HG02610 (cell line): ENCODE measurements at regions not wholly inside any gene's neighbourhood (a gene's known extent, or its start where the extent isn't known, plus 50 kb on each side); places are given as distances from the start of the nearest gene placed in this dataset.

Source experiments
- ATAC-seq: cut with Tn5 transposase; IDR thresholded peaks from one replicate; pipeline ENCODE4 v1.9.1; 2021; ENCODE audit warnings: mild to moderate bottlenecking, moderate library complexity; ENCODE audit not compliant: unreplicated experiment

GRCh38 chr12:75844049-75844770, 187.4 kb downstream of the PHLDA1 start:
- no peak for ATAC-seq

DNA sequence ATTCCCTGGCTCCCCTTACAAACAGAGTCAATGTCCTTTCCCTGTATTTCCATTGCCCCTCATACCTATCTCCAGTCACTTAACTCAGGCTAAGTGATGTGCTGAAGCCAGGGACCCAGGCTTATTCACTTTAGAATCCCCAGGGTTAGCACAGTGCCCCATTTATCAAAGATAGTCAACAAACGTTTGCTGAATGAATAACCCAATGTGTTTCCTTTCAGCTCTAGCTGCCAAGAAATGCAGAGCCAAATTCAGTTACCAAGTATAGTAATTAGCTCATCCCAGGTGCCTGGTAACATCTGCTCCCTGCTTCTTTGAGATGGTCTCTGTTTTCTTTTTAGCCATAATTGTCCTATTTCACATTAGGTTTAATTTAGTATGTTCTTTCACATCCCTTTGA, 189.5 kb downstream of the PHLDA1 start:
- ATAC-seq, result no peak

DNA sequence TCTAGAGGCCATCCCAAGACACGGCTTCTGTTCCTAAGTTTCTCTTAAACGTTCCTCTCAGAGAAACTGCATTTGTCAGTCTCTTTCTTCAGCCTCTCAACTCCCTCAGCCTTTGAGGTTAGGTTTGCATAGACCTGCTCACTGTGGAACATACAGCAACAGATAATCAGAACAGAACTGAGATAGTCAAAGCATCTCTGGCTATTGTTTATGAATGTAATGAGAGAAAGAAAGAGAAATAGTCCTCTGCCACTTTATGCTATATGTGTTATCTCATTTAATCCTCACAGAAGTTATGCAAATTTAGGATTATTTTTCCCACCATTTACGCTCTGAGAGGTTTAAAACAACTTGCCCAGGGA, 190.6 kb downstream of the PHLDA1 start:
- no peak for ATAC-seq

GRCh38 chr12:75838309-75838708, 193.3 kb downstream of the PHLDA1 start:
- no peak for ATAC-seq

GRCh38 chr12:75837700-75838099, 193.9 kb downstream of the PHLDA1 start:
- no peak for ATAC-seq

- ATAC-seq, result no peak
Measured at GRCh38 chr12:75836533-75836932, 195.0 kb downstream of the PHLDA1 start.

GRCh38 chr12:75834591-75834990, 197.0 kb downstream of the PHLDA1 start:
- ATAC-seq, result no peak

GRCh38 chr12:75833268-75833667, 198.3 kb downstream of the PHLDA1 start:
- no peak for ATAC-seq

GRCh38 chr12:75831402-75831801, 200.2 kb downstream of the PHLDA1 start:
- no peak for ATAC-seq

DNA sequence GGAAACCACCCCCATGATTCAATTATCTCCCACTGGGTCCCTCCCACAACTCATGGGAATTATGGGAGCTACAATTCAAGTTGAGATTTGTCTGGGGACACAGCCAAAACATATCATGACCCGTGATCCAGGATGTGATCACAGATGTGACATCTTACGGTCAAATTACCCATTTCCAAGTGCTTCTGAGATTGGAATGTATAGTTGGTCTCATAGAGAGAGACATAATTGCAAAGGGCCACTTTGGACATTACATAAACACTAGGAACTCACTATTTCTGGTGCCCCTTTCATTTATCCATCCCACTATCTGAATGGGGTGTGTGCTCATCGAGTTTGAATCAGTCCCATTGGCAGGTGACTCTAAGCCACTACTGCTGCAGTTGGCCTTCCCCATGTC, 204.5 kb downstream of the PHLDA1 start:
- no peak for ATAC-seq

GRCh38 chr12:75825686-75826085, 205.9 kb downstream of the PHLDA1 start:
- no peak for ATAC-seq

DNA sequence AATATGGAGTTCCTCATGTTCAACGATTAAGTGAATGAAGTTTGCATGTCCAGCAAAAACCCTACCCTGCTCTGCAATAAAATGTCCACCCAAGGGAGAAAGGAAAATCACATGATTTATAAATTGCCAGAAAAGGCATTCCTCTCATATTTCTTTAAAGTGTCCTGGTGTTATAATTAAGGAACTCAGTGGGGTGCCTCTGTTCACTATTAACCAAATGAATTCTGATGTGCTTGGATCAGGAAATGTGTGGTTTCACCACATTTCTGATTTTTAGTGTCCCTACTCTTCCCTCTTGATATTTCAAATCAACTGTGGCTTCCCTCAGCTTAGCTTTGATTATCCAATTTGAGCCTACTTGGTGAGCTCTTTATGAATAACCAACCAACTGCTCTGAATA, 208.1 kb downstream of the PHLDA1 start:
- no peak for ATAC-seq

DNA sequence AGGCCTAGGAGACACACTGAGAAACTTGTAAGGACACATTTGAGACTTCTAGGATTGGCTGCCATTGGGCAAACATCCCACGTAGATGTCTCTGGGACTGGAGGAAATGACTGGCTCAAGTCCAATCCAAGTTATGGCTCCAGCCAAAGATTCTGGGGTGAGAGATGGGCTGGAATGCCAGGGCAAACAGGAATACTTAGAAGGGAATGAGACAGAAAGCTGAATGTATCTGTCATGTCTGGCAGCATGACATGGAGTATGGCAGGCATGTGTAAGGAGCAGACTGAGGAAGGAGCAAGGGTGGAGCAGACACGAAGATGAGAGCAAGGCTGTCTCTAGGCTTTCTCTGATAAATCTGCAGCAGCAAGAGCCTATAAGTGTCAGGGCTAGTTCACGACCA, 209.2 kb downstream of the PHLDA1 start:
- no peak for ATAC-seq

- ATAC-seq, result no peak
Measured at GRCh38 chr12:75820848-75821578, 210.6 kb downstream of the PHLDA1 start.

DNA sequence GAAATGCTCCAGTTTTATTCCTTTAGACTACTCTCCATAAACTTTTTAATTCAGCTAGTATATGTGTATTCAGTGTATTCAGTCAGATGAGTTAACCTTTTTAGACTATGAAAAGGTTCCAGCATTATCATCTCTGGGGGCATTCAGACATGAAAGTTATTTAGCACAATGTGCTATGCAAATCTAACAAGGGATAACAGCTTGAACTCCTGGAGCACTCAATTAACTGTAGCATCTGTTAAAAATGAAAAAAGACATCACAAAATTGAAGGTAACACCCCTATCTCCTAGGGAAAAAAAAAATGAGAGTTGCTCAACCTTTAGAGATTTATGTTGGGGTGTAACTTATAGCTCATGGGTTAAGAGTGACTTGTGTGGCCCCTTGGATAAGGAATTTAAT, 211.5 kb downstream of the PHLDA1 start:
- ATAC-seq, result no peak

- no peak for ATAC-seq
Measured at GRCh38 chr12:75819512-75819911, 212.1 kb downstream of the PHLDA1 start.

GRCh38 chr12:75818863-75819262, 212.7 kb downstream of the PHLDA1 start:
- ATAC-seq, result no peak

- no peak for ATAC-seq
Measured at GRCh38 chr12:75816897-75817296, 214.7 kb downstream of the PHLDA1 start.

DNA sequence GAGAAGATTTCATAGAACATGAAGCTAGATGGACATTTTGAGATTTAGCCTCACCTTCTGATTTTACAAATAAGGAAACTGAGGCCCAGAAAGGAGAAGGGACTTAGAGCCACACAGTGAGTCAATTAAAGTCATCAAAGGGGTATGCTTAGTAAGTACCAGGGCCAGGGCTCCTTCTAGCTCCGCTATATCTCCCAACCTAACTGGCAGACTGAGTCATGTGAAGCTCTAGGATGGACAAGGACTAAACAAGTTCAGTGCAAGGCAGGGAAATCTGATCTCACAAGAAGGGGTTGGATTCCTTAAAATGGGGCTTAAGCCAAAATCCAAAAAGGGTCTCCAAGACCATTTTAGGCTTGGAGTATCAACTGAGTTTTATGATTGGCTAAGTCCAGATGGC, 215.8 kb downstream of the PHLDA1 start:
- no peak for ATAC-seq

DNA sequence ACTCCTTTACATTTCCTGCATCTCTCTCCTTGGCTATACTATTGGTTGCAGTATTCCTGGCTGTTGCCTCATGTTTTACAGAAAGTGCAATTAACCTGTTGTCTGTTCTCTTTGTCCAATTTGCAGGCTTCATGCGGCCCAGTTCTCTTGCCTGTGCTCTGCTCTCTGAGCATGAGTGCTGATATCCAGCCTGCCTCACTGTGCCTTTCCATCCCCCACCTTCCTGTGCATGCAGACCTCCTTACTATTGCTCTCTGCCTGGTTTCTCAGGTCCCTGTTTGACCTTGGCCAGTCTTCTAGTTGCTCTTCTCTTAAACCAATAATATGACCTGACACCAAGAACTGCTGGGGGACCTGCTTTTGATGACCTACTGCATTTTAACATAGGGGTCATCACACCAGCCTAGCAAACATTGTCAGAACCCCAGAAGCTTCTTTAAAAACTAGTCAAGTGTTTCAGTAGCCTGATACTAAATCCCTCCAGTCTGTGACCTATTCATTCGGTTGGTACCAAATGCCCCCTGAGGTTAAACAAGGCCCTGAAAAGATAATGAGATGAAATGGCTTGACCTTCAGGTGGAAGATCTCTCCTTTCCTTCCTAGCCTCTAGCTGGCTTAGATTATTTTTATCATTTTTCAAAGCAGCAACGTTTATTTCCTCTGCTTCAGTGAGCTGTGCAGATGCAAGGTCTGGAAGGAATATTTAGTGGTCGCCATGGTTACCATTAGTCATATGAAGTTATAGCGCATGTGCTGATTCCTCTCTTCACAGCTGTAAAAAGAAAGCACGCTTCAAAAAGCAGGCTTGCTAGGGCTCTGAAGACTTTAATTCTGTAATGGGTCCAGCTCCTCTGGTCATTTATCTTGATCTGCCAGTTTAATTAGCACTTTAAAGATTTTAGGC, 216.5 kb downstream of the PHLDA1 start:
- ATAC-seq, result peak; percentile 55

- peak; percentile 50 for ATAC-seq
Measured at GRCh38 chr12:75813072-75813471, 218.5 kb downstream of the PHLDA1 start.
